GM21390 (cell line): ENCODE measurements at regions not wholly inside any gene's neighbourhood (a gene's known extent, or its start where the extent isn't known, plus 50 kb on each side); places are given as distances from the start of the nearest gene placed in this dataset.

Source experiments
- ATAC-seq: cut with Tn5 transposase; IDR thresholded peaks from one replicate; pipeline ENCODE4 v1.9.1; 2021; ENCODE audit not compliant: unreplicated experiment

DNA sequence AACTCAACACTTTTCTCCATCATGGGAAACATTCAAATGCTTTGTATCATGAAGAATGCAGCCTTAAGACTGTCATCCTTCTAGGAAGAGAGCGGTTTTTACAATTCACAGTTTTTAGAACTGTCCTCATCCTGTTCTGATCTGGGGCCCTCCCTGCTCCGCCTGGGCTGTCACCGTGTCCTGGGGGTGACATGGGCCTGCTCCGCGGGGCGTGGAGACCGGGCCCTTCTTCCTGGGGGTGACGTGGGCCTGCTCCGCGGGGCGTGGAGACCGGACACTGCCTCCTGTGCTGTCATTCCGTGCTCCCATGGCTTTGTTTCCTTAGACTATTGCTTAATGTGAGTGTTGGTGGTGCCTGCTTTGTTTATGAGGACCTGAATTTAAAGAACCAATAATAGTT, 122.8 kb downstream of the TMEM18 start:
- no peak for ATAC-seq

DNA sequence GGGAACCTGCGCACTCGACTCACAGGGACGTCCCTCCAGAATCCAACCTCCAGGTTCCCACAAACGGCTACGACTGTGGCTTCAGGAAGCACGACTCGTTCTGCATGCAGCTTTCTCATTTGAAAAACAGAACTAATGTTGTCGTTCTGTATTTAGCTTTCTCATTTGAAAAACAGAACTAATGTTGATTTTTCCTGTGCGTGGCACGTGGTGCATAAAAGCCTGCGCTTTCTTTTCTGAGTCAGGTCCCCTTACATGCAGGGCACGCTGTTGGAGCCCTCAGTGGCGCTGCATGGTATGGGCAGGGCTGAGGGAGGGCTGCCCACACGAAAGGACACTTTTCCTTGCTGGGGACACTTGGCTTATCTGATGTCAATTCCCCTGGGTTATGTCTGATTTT, 124.3 kb downstream of the TMEM18 start:
- ATAC-seq = no peak

DNA sequence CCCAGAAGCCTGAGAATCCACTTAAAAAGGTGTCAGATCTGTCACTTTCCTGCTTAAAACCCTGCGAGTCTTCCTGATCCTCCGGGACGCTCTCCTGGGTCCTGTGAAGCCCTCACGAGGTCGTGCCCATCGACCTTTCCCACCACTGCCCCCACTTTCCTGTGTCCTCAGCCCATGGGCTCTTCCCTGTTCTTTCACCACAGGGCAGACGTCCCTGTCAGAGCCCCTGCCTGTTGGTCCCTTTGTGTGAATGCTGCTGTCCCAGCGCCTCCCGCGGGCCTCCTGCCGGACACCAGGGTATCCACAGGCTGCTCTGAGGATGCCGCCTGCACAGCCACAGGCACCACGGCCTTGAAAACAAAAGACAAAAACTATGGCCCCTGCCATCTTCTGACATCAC, 125.6 kb downstream of the TMEM18 start:
- ATAC-seq = no peak

DNA sequence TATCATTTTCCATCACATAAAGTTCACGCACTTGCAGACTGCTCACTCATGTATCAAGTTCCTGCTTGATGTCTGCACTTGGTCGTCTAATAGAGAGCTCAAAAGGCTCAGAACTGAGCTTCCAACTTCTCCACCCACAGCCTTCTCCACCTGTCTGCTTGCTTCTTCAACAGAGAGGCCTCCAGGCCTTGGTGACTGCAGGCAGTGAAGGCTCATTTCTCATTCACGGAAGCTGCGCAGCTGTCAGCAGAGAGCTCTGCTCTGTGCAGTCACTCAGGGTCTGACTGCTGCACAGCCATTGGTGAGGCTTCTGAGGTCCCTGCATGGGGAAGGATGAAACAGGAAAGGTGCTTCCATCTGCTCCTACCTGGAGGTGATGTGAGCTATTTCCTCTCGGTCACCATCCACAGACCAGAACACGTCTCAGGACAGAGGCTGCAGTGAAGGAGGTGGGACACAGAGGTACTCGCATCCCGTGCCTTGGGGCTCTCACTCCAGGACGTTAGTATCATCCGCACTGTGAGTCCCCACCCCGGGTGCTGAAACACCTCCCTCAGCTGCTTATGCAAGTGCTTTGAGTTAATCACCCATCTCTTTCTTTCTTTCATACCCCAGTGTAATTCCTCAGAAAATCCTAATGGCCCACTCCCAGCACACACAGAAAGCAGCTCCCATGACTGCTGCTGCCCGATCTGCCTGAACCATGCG, 126.2 kb downstream of the TMEM18 start:
- ATAC-seq = no peak

DNA sequence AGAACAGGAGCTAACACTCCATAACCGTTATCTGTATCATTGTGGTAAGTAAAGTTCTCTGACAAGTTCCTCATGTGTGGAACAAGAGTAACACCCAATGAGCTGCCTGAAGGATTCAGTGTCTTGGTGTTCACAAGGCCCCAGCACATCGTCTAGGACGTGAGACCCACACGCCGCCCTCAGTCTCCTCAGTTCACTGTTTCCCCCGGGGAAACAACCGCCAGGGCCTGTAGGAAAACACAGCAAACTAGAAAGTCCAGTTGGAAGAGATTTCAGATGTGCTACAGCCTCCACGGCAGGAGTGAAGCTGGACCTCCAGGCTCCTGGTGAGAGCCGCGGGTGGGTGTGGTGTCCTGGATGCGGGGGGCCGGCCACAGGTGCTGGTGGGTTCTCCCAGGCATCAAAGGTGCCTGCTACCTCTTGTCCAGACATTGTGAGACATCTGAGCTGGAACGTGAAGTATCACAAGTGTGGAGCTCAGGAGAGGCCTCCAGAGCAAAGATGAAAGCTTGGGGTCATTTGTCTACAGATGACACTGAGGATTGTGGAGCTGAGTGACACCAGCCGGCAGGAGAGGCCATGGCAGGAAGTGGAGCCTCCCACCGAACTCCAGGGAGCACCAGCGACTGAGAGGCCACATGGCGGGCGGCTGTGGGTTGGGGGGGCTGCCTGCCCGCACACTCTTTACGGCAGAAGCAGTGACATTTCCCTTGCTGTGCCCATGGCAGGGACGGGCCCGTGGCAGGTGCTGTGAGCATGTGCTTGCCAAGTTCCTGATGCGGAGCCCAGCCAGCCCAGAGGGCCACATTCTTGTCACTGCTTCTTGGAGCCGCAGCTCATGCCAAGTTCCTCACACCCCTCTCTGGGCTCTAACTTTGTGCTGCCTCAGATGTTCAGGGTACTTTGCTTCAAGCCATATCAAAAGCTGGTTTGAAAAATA, 131.2 kb downstream of the TMEM18 start:
- no peak for ATAC-seq

DNA sequence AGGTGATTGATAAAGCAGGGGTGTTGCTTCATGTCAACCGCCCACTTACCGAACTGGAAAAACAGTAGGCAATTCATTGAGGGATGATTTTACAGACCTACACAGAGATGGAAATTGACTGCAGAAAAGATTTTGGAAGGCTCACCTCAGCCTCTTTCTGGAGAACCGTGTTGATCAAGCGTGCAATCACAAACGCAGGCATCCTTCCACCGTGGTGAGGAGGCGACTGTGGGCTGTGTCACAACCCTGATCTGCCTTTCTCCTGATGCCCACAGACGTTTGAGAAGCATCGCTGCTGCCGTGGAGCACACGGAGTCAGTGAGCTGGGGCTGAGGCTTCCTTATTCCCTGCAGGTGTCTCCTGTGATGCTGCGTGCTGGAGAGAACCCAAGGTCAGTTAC, 132.0 kb downstream of the TMEM18 start:
- ATAC-seq = no peak

DNA sequence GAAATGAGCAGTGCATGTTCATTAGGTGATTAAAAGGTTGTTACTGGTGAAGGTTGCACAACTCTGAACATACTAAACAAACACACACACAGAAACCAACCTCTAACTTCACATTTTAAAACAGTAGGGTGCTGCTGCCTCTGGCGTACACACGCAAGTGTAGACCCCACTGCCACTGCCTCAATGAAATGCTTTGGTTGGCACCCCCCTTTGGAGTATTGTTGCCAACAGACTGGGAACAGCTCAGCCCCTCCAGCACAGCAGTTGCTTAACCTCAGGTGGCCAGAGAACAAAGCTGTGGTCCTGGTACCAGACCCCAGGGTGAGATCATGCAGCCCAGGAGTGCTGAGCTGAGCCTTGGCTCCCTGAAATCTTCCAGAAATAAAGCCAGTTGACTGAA, 138.6 kb downstream of the TMEM18 start:
- ATAC-seq = no peak

DNA sequence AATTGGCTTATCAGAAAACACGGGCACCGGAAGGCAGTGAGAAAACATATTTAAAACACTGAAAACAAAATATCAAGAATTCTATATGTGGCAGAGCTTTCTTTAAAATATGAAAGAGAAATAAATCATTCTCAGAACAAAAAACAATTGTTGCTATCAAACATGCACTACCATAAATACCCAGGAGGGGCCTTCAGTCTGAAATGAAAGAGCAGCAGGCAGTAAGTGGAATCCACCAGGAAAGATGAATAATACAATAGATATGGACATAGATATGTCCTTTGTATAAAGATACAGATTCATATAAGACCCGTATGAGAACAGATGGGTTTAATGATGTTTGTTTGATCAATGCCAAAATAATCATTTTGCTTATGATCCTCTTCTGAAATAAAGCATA, 142.0 kb downstream of the TMEM18 start:
- ATAC-seq = no peak

DNA sequence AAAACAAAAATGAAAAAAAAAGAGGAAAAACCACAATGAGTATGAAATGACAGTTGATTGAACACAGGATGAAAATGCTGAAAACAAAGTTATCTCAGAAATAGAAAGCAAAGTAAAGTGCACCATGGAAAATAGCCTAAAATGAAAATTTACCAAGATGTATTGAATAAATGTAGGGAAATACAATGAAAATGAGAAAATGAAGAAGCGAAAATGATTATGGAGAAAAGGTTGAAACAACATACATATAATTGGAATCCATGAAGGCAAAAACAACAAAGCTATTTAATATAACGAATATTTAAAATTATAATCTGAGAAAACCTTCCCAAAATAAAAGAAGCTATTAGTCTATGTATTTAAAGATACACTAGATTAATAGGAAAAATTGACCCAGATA, 147.4 kb downstream of the TMEM18 start:
- ATAC-seq = no peak

DNA sequence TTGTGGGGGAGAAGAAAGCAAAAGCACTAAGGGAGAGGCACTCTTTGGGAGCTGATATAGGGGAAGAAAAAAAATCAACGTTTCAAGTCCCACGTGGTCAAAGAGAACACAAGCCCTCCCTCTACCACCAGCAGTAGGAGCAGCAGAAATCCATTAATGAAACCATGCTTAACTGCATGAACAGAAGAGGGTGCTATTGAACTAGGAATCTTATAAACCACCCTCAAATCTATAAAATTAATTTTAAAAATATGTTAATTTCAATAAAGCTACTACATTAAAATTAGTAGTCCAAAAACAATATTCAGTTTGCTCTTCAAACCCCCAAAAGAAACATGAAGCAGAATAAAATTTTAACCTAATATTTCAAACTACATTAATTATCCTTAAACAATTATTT, 147.8 kb downstream of the TMEM18 start:
- ATAC-seq = no peak

DNA sequence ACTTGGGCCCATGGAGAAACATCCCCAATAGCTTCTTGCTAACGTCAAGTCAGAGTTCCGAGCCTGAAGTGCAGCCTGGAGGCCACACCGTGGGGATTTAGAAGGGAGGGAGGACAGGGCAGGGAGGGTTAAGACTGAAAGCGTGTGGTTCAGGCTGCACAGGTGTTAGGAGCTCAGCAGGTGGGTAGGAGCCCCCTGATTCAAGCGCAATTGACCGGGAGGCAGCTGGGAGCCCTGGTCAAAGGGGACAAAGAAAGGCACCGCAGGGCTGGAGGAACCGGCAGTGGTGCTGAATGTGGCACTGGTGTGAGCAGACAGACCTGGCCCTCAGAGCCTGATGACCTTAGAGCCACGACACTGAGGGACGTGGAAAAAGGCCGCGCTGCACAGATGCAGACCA, 149.6 kb downstream of the TMEM18 start:
- no peak for ATAC-seq

DNA sequence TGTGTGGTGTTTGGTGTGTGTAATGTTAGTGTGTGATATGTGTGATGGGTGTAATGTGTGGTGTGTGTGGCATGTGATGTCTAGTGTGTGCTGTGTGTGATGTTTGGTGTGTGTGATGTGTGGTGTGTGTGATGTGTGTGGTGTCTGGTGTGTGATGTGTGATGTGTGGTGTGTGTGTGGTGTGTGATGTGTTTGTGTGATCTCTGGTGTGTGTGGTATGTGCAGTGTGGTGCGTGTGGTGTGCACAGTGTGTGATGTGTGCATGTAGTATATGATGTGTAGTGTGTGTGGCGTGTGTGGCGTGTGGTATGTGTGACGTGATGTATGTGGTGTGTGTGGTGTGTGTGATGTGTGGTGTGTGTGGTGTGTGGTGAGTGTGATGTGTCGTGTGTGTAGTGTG, 150.3 kb downstream of the TMEM18 start:
- no peak for ATAC-seq

DNA sequence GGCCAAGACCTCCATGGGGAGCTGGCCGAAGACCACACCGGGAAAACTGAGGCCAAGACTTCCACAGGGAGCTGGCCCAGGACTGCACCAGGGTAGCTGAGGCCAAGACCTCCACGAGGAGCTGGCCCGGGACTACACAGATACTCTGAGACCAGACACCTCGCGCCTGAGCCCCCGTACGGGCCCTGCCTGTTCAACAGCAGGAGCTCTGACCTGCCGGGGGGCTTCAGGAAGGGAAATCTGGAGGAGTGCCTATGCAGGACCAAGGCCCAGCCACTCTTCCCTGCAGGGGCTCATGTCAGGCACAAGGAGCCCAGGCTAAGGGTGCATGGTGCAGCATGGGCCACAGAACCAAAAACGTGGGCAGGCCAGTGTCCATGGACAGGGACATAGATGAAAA, 151.6 kb downstream of the TMEM18 start:
- no peak for ATAC-seq

DNA sequence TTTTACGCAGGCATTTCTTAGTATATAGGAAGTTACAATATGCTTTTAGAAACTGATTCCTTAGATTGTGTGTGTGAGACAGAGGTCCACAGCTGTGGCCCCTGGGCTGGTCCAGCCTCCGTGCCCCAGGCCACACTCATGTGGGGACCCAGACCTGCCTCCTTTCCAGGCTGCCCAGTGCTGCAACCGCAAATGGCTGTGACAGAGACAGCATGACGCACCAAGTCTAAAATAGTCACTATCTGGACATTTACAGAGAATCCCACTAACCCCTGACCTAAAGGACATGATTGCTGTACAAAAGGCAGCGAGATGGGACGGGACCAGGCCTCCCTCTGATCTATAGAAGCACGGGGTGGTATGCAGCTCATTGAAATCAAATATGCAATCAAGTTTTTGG, 152.2 kb downstream of the TMEM18 start:
- no peak for ATAC-seq

DNA sequence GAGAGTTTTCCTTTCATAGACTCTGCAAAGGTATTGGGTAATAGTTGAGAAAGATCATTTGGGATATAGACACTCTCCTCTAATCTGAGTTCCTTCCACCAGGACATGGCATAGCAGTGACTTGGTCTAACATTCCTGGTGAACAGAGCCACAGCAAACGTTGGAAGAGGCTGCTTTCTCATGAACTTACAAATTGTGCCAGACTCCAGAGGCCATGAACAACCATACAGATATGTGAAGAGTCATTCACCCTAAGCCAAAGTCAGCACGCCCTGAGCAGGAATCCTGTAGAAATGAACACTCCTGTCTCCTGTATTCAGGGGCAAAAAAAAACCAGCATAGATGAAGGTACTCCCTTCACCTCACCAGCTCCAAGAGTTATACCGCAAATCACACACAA, 152.8 kb downstream of the TMEM18 start:
- no peak for ATAC-seq

DNA sequence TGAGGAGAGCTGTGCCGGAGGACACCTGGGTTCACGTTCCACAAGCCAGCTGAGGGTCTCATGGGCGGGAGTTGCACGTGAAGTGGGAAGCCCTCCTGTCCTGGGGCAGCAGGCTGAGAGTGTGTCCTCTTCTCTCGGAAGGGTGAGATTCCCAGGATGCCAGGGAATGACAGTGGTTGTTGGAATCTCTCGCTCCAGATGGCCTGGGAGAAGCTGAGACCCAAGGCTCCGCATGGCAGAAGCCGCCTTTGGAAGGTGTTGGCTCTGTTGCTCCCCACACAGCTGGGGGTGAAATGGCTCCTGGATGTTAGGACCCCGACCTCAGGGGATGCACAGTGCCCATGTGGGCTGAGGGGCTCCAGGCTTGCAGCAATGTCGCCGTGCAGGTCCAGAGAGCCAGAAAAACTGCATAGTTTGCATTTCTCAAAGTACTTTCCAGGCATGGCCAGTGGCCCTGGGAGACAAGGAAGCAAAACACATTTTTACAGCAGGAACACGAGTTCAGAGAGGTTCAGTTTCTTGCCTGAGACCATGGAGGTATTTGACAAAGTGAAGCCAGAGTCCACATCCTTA, 153.4 kb downstream of the TMEM18 start:
- no peak for ATAC-seq

DNA sequence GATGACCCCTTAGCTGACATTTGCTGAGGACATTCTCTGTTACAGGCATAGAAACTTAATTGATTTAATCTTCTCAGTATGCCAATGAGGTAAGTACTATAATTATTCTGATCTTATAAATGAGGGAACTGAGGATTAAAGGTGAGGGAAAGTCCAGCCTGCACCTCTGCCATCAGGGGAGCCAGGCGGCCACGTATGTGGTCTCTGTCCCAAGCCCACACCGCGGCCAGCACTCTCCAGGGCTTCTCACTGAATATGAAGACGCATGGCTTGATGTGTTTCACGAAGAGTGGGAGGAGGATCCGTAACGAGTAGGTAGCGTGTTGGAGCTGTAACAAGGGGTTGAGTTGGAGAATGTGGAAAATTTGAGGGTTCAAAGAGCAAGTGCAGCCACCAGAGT, 154.4 kb downstream of the TMEM18 start:
- ATAC-seq = no peak

DNA sequence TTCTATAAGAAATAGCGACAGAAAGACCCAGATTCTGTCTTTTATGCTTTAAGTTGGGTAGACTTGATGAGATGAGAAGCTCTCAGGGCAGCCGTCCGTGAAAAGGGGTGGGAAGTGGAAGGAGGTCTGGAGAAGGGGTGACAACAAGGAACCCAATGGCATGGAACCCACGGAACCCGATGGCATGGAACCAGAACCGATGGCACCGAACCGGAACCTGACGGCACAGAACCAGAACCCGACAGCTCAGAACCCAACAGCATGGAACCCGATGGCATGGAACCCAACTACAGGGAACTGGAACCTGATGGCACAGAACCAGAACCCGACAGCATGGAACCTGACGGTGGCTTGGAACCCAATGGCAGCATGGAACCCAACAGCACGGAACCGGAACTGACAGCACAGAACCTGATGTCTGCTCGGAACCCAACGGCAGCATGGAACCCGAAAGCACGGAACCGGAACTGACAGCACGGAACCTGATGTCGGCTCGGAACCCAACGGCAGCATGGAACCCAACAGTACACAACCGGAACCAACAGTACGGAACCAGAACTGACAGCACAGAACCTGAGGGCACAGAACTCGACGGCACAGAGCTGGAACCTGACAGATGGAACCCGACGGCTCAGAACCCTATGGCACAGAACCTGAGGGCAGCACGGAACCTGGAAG, 155.2 kb downstream of the TMEM18 start:
- ATAC-seq = no peak

DNA sequence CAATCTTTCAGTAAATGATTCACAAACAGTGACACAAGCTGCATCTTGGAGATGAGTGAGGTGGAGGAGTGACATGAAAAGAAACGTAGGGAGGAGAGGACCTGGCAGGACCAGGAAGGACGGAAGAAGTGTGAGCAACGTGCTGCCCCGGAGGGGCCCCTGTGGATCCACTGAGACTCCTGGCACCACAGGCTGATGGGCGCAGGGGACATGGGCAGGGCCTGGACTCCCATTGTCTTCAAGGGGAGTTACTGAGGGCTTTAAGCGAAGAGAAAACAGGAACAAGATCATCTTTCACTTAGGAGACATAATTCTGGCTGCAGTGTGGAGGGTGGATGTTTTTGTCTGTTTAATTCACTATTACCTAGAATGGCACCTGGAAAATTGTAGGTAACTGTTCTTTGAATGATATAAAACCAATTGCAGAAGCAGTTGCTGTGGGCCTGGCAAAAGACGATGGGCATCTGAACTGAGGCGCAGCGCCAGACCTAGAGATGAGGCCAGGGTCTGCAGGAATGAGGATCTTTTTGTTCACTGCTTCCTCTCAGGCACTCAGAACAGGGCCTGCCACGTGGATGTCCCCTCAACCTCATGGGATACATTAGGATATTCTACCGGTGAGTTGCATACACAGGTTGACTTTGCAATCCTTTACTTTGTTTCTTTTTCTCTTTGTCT, 156.4 kb downstream of the TMEM18 start:
- ATAC-seq = no peak

DNA sequence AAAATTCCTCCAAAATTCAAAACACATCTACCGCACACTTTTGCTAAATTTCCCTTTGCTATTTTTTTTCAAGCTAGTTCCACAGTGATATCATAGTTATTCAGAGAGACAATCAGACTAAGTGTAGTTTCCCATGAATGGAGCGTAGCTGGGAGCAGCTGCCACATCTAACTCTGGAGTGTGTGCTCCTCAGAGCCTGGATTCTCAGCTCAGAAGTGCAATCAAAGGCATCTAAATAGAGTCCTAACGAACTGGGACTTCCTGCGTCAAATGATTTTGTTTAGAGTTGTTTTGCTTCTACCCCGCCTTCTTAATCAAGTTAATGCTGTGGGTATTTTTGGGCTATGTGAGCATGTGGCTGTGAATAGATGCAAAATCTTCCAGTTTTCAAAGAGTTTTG, 160.3 kb downstream of the TMEM18 start:
- no peak for ATAC-seq

DNA sequence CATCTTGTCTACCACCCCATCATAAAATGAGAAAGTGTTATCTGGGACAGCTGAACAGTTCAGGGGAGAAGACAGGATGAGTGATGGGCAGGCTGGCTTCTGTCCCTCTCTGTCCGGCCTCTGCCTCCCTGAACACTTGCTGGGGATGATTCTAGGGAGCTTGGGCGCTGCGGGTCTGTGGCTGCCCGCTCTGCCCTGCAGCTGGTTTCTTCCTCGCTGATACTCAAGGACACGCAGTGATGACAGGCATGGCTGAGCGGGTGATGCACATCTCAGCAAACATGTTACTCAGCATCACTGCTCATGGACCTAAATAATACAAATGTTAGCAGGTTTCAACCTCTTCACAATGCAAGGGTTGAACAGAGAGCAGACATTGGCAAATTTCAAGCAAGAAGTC, 161.1 kb downstream of the TMEM18 start:
- no peak for ATAC-seq
